SK-N-SH treated with all-trans-retinoic acid at 6 μM for 48 hours (cell line): ENCODE measurements at regions not wholly inside any gene's neighbourhood (a gene's known extent, or its start where the extent isn't known, plus 50 kb on each side); places are given as distances from the start of the nearest gene placed in this dataset.

Experiments
- ATAC-seq: fragments of 200-7000 bp; cut with Tn5 transposase; 3 replicates; pipeline ENCODE4 v1.9.1; 2020; ENCODE audit warnings: mild to moderate bottlenecking, moderate library complexity
- BACH2 ChIP-seq: fragments of 250-450 bp; sonication (Bioruptor Pico); IDR thresholded peaks from 2 replicates; pipeline ENCODE4 v1.9.0; 2021; ENCODE audit warnings: mild to moderate bottlenecking, borderline replicate concordance
- CSDC2 ChIP-seq: fragments of 250-450 bp; sonication (Bioruptor Pico); IDR thresholded peaks from 2 replicates; pipeline ENCODE4 v1.5.0; 2020; ENCODE audit warnings: mild to moderate bottlenecking, moderate library complexity
- ESRRG ChIP-seq: fragments of 250-450 bp; sonication (Bioruptor Pico); IDR thresholded peaks from 2 replicates; pipeline ENCODE4 v1.6.1; 2021; ENCODE audit warnings: mild to moderate bottlenecking
- GLIS3 ChIP-seq: fragments of 250-450 bp; sonication (Bioruptor Pico); IDR thresholded peaks from 2 replicates; pipeline ENCODE4 v1.5.0; 2020; ENCODE audit warnings: mild to moderate bottlenecking, moderate library complexity
- ISL1 ChIP-seq: fragments of 250-450 bp; sonication (Bioruptor Pico); IDR thresholded peaks from 2 replicates; pipeline ENCODE4 v2.1.2; 2022; ENCODE audit warnings: mild to moderate bottlenecking, moderate library complexity
- OSR1 ChIP-seq: fragments of 250-450 bp; sonication (Bioruptor Pico); IDR thresholded peaks from 2 replicates; pipeline ENCODE4 v1.8.0; 2022; ENCODE audit warnings: moderate library complexity, mild to moderate bottlenecking, inconsistent platforms
- PPARA ChIP-seq: fragments of 250-450 bp; sonication (Bioruptor Pico); IDR thresholded peaks from 2 replicates; pipeline ENCODE4 v1.5.0; 2020; ENCODE audit warnings: mild to moderate bottlenecking, borderline replicate concordance
- RARB ChIP-seq: fragments of 250-450 bp; sonication (Bioruptor Pico); IDR thresholded peaks from 2 replicates; pipeline ENCODE4 v1.8.0; 2021; ENCODE audit warnings: mild to moderate bottlenecking, moderate library complexity
- SNAI2 ChIP-seq: fragments of 250-450 bp; sonication (Bioruptor Pico); IDR thresholded peaks from 2 replicates; pipeline ENCODE4 v1.5.0; 2020; ENCODE audit warnings: mild to moderate bottlenecking, moderate library complexity
- TCF4 ChIP-seq: fragments of 250-450 bp; sonication (Bioruptor Pico); IDR thresholded peaks from 2 replicates; pipeline ENCODE4 v1.8.0; 2021; ENCODE audit warnings: mild to moderate bottlenecking, moderate library complexity, borderline replicate concordance
- TOX ChIP-seq: fragments of 250-450 bp; sonication (Bioruptor Pico); IDR thresholded peaks from 2 replicates; pipeline ENCODE4 v1.8.0; 2021; ENCODE audit warnings: mild to moderate bottlenecking, moderate library complexity, borderline replicate concordance
- ZC3H10 ChIP-seq: fragments of 250-450 bp; sonication (Bioruptor Pico); IDR thresholded peaks from 2 replicates; pipeline ENCODE4 v1.5.1; 2021; ENCODE audit warnings: mild to moderate bottlenecking, moderate library complexity
- ZFP3 ChIP-seq: fragments of 250-450 bp; sonication (Bioruptor Pico); IDR thresholded peaks from 2 replicates; pipeline ENCODE4 v1.5.0; 2020; ENCODE audit warnings: mild to moderate bottlenecking, moderate library complexity
- ZFP30 ChIP-seq: fragments of 450-650 bp; formaldehyde crosslinking; IDR thresholded peaks from 2 replicates; pipeline ENCODE4 v1.5.0; 2022; ENCODE audit warnings: mild to moderate bottlenecking, moderate library complexity
- ZNF565 ChIP-seq: fragments of 450-650 bp; formaldehyde crosslinking; conservative IDR thresholded peaks from 2 replicates; pipeline ENCODE4 v1.5.0; 2020; ENCODE audit warnings: low read depth, mild to moderate bottlenecking, moderate library complexity
- ZNF70 ChIP-seq: fragments of 450-650 bp; formaldehyde crosslinking; IDR thresholded peaks from 2 replicates; pipeline ENCODE4 v1.5.0; 2020; ENCODE audit warnings: mild to moderate bottlenecking, moderate library complexity
- ZNF8 ChIP-seq: fragments of 450-650 bp; formaldehyde crosslinking; IDR thresholded peaks from 2 replicates; pipeline ENCODE4 v1.5.0; 2020; ENCODE audit warnings: mild to moderate bottlenecking, moderate library complexity
- TF ChIP-seq, protein P1 (sequence below): fragments of 250-450 bp; sonication (Bioruptor Pico); IDR thresholded peaks from 2 replicates; pipeline ENCODE4 v1.8.0; 2020; ENCODE audit warnings: mild to moderate bottlenecking, moderate library complexity, borderline replicate concordance
- TF ChIP-seq, protein P2 (sequence below): fragments of 250-450 bp; sonication (Bioruptor Pico); IDR thresholded peaks from 2 replicates; pipeline ENCODE4 v1.5.0; 2020; ENCODE audit warnings: mild to moderate bottlenecking, moderate library complexity
- TF ChIP-seq, protein P3 (sequence below): fragments of 250-450 bp; sonication (Bioruptor Pico); IDR thresholded peaks from 2 replicates; pipeline ENCODE4 v1.5.1; 2021; ENCODE audit warnings: mild to moderate bottlenecking, moderate library complexity
- TF ChIP-seq, protein P4 (sequence below): fragments of 250-450 bp; sonication (Bioruptor Pico); IDR thresholded peaks from 2 replicates; pipeline ENCODE4 v1.5.1; 2020; ENCODE audit warnings: low read depth, mild to moderate bottlenecking, moderate library complexity

DNA sequence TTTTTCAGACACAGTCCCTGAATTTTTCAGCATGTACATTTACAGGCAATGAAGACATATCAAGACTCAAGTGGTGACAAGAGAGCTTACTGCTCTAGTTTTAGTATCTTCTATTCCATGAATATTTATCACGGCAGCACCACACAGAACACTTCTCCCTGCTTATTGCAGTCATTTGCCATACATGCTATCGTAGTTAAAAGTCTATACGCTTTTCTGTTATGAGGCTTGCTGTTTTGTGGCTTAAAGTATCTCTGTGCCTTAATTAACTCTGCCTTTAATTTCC, 65.4 kb upstream of the GK2 start:
- TF ChIP-seq ZFP30 (no peak), GLIS3 (no peak), ZNF70 (CRISPR knock-in tag) (no peak), BACH2 (no peak), TOX (no peak), ZNF565 (CRISPR knock-in tag) (no peak), ESRRG (CRISPR knock-in tag) (no peak), OSR1 (CRISPR knock-in tag) (no peak), ZC3H10 (CRISPR knock-in tag) (no peak), RARB (CRISPR knock-in tag) (no peak), ZFP3 (CRISPR knock-in tag) (no peak), PPARA (CRISPR knock-in tag) (no peak), SNAI2 (no peak), ISL1 (no peak), TCF4 (CRISPR knock-in tag) (no peak)
- TF ChIP-seq, protein P1, sequence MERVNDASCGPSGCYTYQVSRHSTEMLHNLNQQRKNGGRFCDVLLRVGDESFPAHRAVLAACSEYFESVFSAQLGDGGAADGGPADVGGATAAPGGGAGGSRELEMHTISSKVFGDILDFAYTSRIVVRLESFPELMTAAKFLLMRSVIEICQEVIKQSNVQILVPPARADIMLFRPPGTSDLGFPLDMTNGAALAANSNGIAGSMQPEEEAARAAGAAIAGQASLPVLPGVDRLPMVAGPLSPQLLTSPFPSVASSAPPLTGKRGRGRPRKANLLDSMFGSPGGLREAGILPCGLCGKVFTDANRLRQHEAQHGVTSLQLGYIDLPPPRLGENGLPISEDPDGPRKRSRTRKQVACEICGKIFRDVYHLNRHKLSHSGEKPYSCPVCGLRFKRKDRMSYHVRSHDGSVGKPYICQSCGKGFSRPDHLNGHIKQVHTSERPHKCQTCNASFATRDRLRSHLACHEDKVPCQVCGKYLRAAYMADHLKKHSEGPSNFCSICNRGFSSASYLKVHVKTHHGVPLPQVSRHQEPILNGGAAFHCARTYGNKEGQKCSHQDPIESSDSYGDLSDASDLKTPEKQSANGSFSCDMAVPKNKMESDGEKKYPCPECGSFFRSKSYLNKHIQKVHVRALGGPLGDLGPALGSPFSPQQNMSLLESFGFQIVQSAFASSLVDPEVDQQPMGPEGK (CRISPR knock-in tag), result no peak
- TF ChIP-seq, protein P2, sequence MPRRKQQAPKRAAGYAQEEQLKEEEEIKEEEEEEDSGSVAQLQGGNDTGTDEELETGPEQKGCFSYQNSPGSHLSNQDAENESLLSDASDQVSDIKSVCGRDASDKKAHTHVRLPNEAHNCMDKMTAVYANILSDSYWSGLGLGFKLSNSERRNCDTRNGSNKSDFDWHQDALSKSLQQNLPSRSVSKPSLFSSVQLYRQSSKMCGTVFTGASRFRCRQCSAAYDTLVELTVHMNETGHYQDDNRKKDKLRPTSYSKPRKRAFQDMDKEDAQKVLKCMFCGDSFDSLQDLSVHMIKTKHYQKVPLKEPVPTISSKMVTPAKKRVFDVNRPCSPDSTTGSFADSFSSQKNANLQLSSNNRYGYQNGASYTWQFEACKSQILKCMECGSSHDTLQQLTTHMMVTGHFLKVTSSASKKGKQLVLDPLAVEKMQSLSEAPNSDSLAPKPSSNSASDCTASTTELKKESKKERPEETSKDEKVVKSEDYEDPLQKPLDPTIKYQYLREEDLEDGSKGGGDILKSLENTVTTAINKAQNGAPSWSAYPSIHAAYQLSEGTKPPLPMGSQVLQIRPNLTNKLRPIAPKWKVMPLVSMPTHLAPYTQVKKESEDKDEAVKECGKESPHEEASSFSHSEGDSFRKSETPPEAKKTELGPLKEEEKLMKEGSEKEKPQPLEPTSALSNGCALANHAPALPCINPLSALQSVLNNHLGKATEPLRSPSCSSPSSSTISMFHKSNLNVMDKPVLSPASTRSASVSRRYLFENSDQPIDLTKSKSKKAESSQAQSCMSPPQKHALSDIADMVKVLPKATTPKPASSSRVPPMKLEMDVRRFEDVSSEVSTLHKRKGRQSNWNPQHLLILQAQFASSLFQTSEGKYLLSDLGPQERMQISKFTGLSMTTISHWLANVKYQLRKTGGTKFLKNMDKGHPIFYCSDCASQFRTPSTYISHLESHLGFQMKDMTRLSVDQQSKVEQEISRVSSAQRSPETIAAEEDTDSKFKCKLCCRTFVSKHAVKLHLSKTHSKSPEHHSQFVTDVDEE (CRISPR knock-in tag), result no peak
- no peak for ATAC-seq

DNA sequence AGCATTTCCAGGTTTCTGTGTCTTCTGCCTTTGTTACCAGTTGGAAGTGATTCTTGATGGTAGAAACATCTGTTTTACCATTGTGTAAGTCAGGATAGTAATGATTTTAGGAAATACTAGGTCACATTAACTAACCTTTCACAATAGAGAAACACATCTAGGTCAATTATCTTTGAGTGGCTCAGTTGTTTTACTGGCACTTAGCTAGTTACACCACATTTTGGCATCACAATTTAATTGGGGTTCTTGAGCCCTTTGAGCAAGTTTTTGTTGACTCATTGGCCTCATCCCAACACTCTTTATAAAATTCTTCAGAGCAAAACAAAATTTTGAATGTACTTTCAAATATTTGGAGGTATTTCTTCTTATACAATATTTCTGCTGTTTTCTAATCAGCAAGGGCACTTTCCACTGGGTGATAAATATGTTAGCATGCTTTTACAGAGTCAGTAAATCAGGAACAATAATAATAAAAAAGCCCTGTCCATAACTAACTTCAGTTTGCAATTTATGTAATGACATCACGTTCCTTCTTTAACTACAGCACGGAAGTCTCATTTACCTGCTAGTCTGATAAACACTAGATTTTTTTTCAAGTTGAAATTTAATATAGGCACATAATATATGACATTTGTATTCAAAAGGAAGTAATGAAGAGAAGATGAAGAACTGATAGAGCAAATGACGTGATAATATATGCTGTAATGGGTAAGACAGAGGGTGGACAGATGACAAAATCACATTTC, 64.8 kb upstream of the GK2 start:
- ATAC-seq, result no peak
- no peak for TF ChIP-seq ESRRG (CRISPR knock-in tag)
- TF ChIP-seq RARB (CRISPR knock-in tag), result no peak
- TF ChIP-seq ZNF565 (CRISPR knock-in tag), result no peak
- TF ChIP-seq OSR1 (CRISPR knock-in tag), result no peak
- TF ChIP-seq TOX, result no peak
- TF ChIP-seq ZNF70 (CRISPR knock-in tag), result no peak
- no peak for TF ChIP-seq GLIS3
- TF ChIP-seq, protein P3, sequence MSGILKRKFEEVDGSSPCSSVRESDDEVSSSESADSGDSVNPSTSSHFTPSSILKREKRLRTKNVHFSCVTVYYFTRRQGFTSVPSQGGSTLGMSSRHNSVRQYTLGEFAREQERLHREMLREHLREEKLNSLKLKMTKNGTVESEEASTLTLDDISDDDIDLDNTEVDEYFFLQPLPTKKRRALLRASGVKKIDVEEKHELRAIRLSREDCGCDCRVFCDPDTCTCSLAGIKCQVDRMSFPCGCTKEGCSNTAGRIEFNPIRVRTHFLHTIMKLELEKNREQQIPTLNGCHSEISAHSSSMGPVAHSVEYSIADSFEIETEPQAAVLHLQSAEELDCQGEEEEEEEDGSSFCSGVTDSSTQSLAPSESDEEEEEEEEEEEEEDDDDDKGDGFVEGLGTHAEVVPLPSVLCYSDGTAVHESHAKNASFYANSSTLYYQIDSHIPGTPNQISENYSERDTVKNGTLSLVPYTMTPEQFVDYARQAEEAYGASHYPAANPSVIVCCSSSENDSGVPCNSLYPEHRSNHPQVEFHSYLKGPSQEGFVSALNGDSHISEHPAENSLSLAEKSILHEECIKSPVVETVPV (CRISPR knock-in tag), result no peak
- TF ChIP-seq PPARA (CRISPR knock-in tag), result no peak
- TF ChIP-seq CSDC2 (CRISPR knock-in tag), result no peak
- TF ChIP-seq TCF4 (CRISPR knock-in tag), result no peak

DNA sequence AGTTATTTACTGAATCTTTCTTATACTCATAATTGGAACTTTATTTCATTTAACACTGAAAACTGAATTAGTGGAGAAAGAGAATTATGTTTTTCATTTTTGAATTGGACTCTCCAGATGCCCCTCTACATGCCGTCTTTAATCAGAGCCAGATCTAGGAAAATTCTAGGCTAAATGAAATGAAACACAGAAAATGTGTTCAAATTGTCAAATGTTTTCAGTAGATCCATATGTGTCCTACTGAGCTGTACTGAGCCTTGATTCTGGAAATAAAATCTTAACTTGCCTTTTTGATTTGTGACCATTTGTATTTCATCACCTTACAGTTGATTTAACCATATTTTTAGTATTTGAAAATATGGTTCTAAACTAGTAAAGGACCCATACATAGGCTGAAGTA, 64.0 kb upstream of the GK2 start:
- TF ChIP-seq, protein P2 (CRISPR knock-in tag), result no peak
- TF ChIP-seq ZFP3 (CRISPR knock-in tag) (no peak), ESRRG (CRISPR knock-in tag) (no peak), RARB (CRISPR knock-in tag) (no peak), GLIS3 (no peak), PPARA (CRISPR knock-in tag) (no peak), ZNF70 (CRISPR knock-in tag) (no peak), ISL1 (no peak), ZNF8 (CRISPR knock-in tag) (no peak), ZFP30 (no peak)
- TF ChIP-seq, protein P1 (CRISPR knock-in tag), result no peak
- TF ChIP-seq, protein P4, sequence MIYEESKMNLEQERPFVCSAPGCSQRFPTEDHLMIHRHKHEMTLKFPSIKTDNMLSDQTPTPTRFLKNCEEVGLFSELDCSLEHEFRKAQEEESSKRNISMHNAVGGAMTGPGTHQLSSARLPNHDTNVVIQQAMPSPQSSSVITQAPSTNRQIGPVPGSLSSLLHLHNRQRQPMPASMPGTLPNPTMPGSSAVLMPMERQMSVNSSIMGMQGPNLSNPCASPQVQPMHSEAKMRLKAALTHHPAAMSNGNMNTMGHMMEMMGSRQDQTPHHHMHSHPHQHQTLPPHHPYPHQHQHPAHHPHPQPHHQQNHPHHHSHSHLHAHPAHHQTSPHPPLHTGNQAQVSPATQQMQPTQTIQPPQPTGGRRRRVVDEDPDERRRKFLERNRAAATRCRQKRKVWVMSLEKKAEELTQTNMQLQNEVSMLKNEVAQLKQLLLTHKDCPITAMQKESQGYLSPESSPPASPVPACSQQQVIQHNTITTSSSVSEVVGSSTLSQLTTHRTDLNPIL (CRISPR knock-in tag), result no peak
- ATAC-seq, result no peak
